ENCODE measurements at regions not wholly inside any gene's neighbourhood (a gene's known extent, or its start where the extent isn't known, plus 50 kb on each side); places are given as distances from the start of the nearest gene placed in this dataset.
"Not testable (repeated sequence)": the region's sequence is repeated elsewhere in the genome, so short reads cannot be mapped to it uniquely, and the experiment has no call there.

GRCh38 chr14:28298156-28298555, 468.4 kb upstream of the FOXG1 start:
- DNase-seq = no peak

- no peak for DNase-seq
Measured at GRCh38 chr14:28299227-28299626, 467.4 kb upstream of the FOXG1 start.

- no peak for DNase-seq
Measured at GRCh38 chr14:28300356-28300755, 466.2 kb upstream of the FOXG1 start.

- DNase-seq = no peak
Measured at GRCh38 chr14:28301179-28301578, 465.4 kb upstream of the FOXG1 start.

GRCh38 chr14:28303248-28303647, 463.3 kb upstream of the FOXG1 start:
- DNase-seq = no peak

- no peak for DNase-seq
Measured at GRCh38 chr14:28305938-28306337, 460.6 kb upstream of the FOXG1 start.

- DNase-seq = no peak
Measured at GRCh38 chr14:28307506-28307905, 459.1 kb upstream of the FOXG1 start.

- no peak for DNase-seq
Measured at GRCh38 chr14:28308734-28309133, 457.9 kb upstream of the FOXG1 start.

GRCh38 chr14:28317890-28318675, 448.5 kb upstream of the FOXG1 start:
- DNase-seq = not testable (repeated sequence)

- DNase-seq = no peak
Measured at GRCh38 chr14:28321475-28322244, 444.9 kb upstream of the FOXG1 start.

GRCh38 chr14:28323366-28323765, 443.2 kb upstream of the FOXG1 start:
- no peak for DNase-seq

- no peak for DNase-seq
Measured at GRCh38 chr14:28323951-28324741, 442.4 kb upstream of the FOXG1 start.

- DNase-seq = no peak
Measured at GRCh38 chr14:28340816-28341215, 425.8 kb upstream of the FOXG1 start.

GRCh38 chr14:28344381-28344780, 422.2 kb upstream of the FOXG1 start:
- no peak for DNase-seq

- DNase-seq = no peak
Measured at GRCh38 chr14:28348797-28349196, 417.8 kb upstream of the FOXG1 start.

GRCh38 chr14:28356819-28357218, 409.8 kb upstream of the FOXG1 start:
- no peak for DNase-seq

GRCh38 chr14:28361486-28361885, 405.1 kb upstream of the FOXG1 start:
- DNase-seq = no peak

GRCh38 chr14:28365510-28365909, 401.1 kb upstream of the FOXG1 start:
- no peak for DNase-seq

GRCh38 chr14:28373721-28374120, 392.9 kb upstream of the FOXG1 start:
- no peak for DNase-seq

GRCh38 chr14:28375295-28375694, 391.3 kb upstream of the FOXG1 start:
- DNase-seq = no peak

- DNase-seq = no peak
Measured at GRCh38 chr14:28381656-28382055, 384.9 kb upstream of the FOXG1 start.

GRCh38 chr14:28382444-28383190, 384.0 kb upstream of the FOXG1 start:
- no peak for DNase-seq

GRCh38 chr14:28398506-28398905, 368.1 kb upstream of the FOXG1 start:
- DNase-seq = no peak

All from DMS79 (cell line).